Ovary (tissue), 3 donors: ENCODE measurements at regions not wholly inside any gene's neighbourhood (a gene's known extent, or its start where the extent isn't known, plus 50 kb on each side); places are given as distances from the start of the nearest gene placed in this dataset.

ENCODE experiments used
- EP300 ChIP-seq: sonication (generic); formaldehyde crosslinking; IDR thresholded peaks from one replicate; pipeline ENCODE4 v1.6.1; 2017; ENCODE audit warnings: antibody characterized with exemption
- POLR2A ChIP-seq: fragments of 450-650 bp; IDR thresholded peaks from one replicate; pipeline ENCODE4 v1.6.1; 2017; ENCODE audit warnings: antibody characterized with exemption, mild to moderate bottlenecking, moderate library complexity
- TF ChIP-seq, protein P1 (sequence below), 3 donors: fragments of 450-650 bp in 2 of 3; fragments of 200-600 bp in 1 of 3; IDR thresholded peaks; one replicate each; pipeline versions ENCODE4 v1.5.1 to v1.8.0; 2016 to 2022; ENCODE audit warnings: antibody characterized with exemption in 3 of 3, mild to moderate bottlenecking in 1 of 3
- donor health status: DM: no; HTN: no; CAD: no.

DNA sequence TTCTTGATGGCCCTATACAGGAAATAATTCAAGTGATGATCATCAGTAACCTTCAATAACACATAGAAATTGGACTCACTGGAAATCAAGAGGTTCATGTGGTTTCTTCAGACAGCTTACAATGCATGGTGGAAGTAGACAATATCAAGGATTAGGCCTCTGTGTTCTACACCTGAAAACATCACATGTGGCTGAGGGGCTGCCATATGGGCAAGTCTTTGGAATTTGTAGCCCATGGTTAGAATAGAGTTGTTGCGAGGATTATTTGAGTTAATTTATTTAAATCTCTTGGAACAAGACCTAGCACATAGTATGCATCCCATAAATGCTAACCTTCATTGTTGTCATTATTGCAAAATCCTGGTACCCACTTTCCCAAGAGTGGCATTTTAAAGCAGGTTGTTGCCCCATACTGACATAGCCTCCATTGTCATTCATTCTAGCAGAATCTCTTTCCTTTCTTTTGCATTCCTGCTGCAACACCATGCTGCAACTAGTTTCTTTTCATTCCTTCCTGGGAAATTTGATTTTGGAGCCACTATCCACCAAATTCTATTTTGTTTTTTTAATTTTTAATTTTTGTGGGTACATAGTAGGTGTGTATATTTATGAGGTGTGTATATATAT lies 352.7 kb upstream of the NAV3 start:
- TF ChIP-seq POLR2A = no peak
- TF ChIP-seq, protein P1, sequence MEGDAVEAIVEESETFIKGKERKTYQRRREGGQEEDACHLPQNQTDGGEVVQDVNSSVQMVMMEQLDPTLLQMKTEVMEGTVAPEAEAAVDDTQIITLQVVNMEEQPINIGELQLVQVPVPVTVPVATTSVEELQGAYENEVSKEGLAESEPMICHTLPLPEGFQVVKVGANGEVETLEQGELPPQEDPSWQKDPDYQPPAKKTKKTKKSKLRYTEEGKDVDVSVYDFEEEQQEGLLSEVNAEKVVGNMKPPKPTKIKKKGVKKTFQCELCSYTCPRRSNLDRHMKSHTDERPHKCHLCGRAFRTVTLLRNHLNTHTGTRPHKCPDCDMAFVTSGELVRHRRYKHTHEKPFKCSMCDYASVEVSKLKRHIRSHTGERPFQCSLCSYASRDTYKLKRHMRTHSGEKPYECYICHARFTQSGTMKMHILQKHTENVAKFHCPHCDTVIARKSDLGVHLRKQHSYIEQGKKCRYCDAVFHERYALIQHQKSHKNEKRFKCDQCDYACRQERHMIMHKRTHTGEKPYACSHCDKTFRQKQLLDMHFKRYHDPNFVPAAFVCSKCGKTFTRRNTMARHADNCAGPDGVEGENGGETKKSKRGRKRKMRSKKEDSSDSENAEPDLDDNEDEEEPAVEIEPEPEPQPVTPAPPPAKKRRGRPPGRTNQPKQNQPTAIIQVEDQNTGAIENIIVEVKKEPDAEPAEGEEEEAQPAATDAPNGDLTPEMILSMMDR (IDR thresholded peaks at IDR 0.05) = no peak
- no peak for TF ChIP-seq EP300
